HepG2 (cell line): ENCODE measurements at regions not wholly inside any gene's neighbourhood (a gene's known extent, or its start where the extent isn't known, plus 50 kb on each side); places are given as distances from the start of the nearest gene placed in this dataset.
A peak's percentile ranks its signal among the peaks of the same experiment; 100 is the strongest.

Source experiments
- ATAC-seq: fragments of 200-7000 bp; cut with Tn5 transposase; 3 replicates; pipeline ENCODE4 v1.9.1; 2020; ENCODE audit warnings: mild to moderate bottlenecking, moderate library complexity
- BruUV-seq: library from RNA; stranded (reverse); fragments of 400-500 nt; replicated peaks from 2 replicates; lab custom pipeline; 2021; lab: Mats Ljungman, UMichigan
- CTCF ChIA-PET: fragments of 300-600 bp; formaldehyde crosslinking; extraction: SDS; loops from one replicate; lab custom pipeline; 2021; ENCODE audit warnings: low total read pairs, inconsistent platforms, low intra/inter-chr PET ratio; lab: Yijun Ruan, JAX
- POLR2A ChIA-PET: fragments of 350-600 bp; sonication (Branson Sonifier 250); formaldehyde crosslinking; loops from one replicate; lab custom pipeline; 2020; ENCODE audit warnings: antibody characterized with exemption, inconsistent platforms; lab: Yijun Ruan, JAX
- DNase-seq: peaks from one replicate; pipeline ENCODE4 v3.0.0-alpha.2; 2015; ENCODE audit warnings: low spot score
- FAIRE-seq: peaks from 3 replicates; lab custom pipeline; 2011; peaks lifted over from hg19 to GRCh38; lab: Jason Lieb, UNC
- H2AFZ ChIP-seq: one replicate; pipeline ENCODE4 v1.6.1; 2011; ENCODE audit warnings: low read length, inconsistent platforms
- H3K27ac ChIP-seq: fragments of 300-600 bp; 3 replicates; pipeline ENCODE4 v1.8.0; 2011; ENCODE audit warnings: mixed run types, mild to moderate bottlenecking, mixed read lengths, low read length, inconsistent platforms; ENCODE audit not compliant: insufficient read depth; ENCODE audit errors: extremely low read length
- H3K27me3 ChIP-seq, 2 experiments: fragments of 200-600 bp in 1 of 2; 2 replicates in 1 of 2; 3 replicates in 1 of 2; pipeline versions ENCODE4 v1.6.0 to v1.8.0; 2011; ENCODE audit warnings: low read length in 2 of 2, mild to moderate bottlenecking in 2 of 2, moderate library complexity in 2 of 2, inconsistent platforms in 1 of 2; ENCODE audit not compliant: insufficient read depth in 2 of 2, control insufficient read depth in 1 of 2
- H3K36me3 ChIP-seq, 2 experiments: fragments of 200-600 bp in 1 of 2; replicated peaks in 1 of 2; 2 replicates in 1 of 2; 3 replicates in 1 of 2; pipeline versions ENCODE4 v1.5.1 to v1.8.0; 2011; ENCODE audit warnings: low read length in 2 of 2, inconsistent platforms in 1 of 2; ENCODE audit not compliant: insufficient read depth in 2 of 2, control insufficient read depth in 1 of 2
- H3K4me1 ChIP-seq: 2 replicates; pipeline ENCODE4 v1.5.1; 2012; ENCODE audit warnings: low read length, inconsistent platforms; ENCODE audit not compliant: insufficient read depth
- H3K4me2 ChIP-seq: 2 replicates; pipeline ENCODE4 v1.6.0; 2011; ENCODE audit warnings: low read depth, low read length, inconsistent platforms
- H3K4me3 ChIP-seq, 3 experiments: fragments of 200-600 bp in 1 of 3; sonication (generic), shearing (Covaris generic) in 1 of 3; replicated peaks in 1 of 3; 2 replicates each; pipeline ENCODE4 v1.5.1; 2011 to 2016; ENCODE audit warnings: low read length in 3 of 3, inconsistent platforms in 2 of 3, low read depth in 2 of 3, mild to moderate bottlenecking in 2 of 3, control low read depth in 1 of 3, mixed read lengths in 1 of 3; ENCODE audit not compliant: insufficient read depth in 1 of 3
- H3K79me2 ChIP-seq: one replicate; pipeline ENCODE4 v1.6.1; 2011; ENCODE audit warnings: low read length, inconsistent platforms; ENCODE audit not compliant: insufficient read depth
- H3K9ac ChIP-seq: 2 replicates; pipeline ENCODE4 v1.6.0; 2011; ENCODE audit warnings: mild to moderate bottlenecking, low read depth, low read length, inconsistent platforms; ENCODE audit not compliant: insufficient read depth
- H3K9me3 ChIP-seq: 2 replicates; pipeline ENCODE4 v1.5.1; 2012; ENCODE audit warnings: mild to moderate bottlenecking, low read length
- H4K20me1 ChIP-seq: 2 replicates; pipeline ENCODE4 v1.6.0; 2011; ENCODE audit warnings: inconsistent platforms, mild to moderate bottlenecking, low read length, moderate library complexity; ENCODE audit not compliant: insufficient read depth
- ATM ChIP-seq: fragments of 450-650 bp; IDR thresholded peaks from 2 replicates; pipeline ENCODE4 v1.7.1; 2017; ENCODE audit warnings: mild to moderate bottlenecking, borderline replicate concordance
- FOXK2 ChIP-seq: fragments of 450-650 bp; IDR thresholded peaks from 2 replicates; pipeline ENCODE4 v1.6.1; 2016
- FOXO1 ChIP-seq: sonication (generic); formaldehyde crosslinking; IDR thresholded peaks from 2 replicates; pipeline ENCODE4 v1.4.0; 2020; ENCODE audit warnings: missing genetic modification reagents
- ZC3H13 ChIP-seq: sonication (generic); formaldehyde crosslinking; IDR thresholded peaks from 2 replicates; pipeline ENCODE4 v1.8.1; 2023; ENCODE audit warnings: mild to moderate bottlenecking, missing genetic modification reagents, moderate library complexity
- ZEB1 ChIP-seq: IDR thresholded peaks from 2 replicates; pipeline ENCODE4 v1.6.1; 2012; ENCODE audit warnings: mild to moderate bottlenecking, low read depth, inconsistent platforms; ENCODE audit not compliant: insufficient replicate concordance
- WGBS: methylation state at CpG from one replicate; pipeline ENCODE4 v1.1.6; 2017; ENCODE audit warnings: low lambda C conversion rate; 5-methylcytosine and 5-hydroxymethylcytosine counted together
- in situ Hi-C: cut with HindIII; loops from 2 replicates; pipeline ENCODE4 v1.10.0; 2017; ENCODE audit warnings: low pct_unique_long_range_greater_than_20kb; ENCODE audit not compliant: extremely low pct_ligation_motif_present
- intact Hi-C: fragments of 100-400 bp; cut with micrococcal nuclease; formaldehyde crosslinking; loops from one replicate; pipeline ENCODE4 v1.10.0; 2022; ENCODE audit not compliant: unreplicated experiment
- TF ChIP-seq, protein P1 (sequence below): sonication (generic); formaldehyde crosslinking; IDR thresholded peaks from 2 replicates; pipeline ENCODE4 v1.5.0; 2020; ENCODE audit warnings: missing genetic modification reagents
- TF ChIP-seq, protein P2 (sequence below), 2 experiments: sonication (generic) in 1 of 2; formaldehyde crosslinking in 1 of 2; IDR thresholded peaks; 2 replicates each; pipeline versions ENCODE4 v1.4.0 to v1.6.1; 2018 to 2020; ENCODE audit warnings: missing genetic modification reagents in 2 of 2, borderline replicate concordance in 1 of 2, low read depth in 1 of 2, mild to moderate bottlenecking in 1 of 2, missing biosample characterization in 1 of 2

DNA sequence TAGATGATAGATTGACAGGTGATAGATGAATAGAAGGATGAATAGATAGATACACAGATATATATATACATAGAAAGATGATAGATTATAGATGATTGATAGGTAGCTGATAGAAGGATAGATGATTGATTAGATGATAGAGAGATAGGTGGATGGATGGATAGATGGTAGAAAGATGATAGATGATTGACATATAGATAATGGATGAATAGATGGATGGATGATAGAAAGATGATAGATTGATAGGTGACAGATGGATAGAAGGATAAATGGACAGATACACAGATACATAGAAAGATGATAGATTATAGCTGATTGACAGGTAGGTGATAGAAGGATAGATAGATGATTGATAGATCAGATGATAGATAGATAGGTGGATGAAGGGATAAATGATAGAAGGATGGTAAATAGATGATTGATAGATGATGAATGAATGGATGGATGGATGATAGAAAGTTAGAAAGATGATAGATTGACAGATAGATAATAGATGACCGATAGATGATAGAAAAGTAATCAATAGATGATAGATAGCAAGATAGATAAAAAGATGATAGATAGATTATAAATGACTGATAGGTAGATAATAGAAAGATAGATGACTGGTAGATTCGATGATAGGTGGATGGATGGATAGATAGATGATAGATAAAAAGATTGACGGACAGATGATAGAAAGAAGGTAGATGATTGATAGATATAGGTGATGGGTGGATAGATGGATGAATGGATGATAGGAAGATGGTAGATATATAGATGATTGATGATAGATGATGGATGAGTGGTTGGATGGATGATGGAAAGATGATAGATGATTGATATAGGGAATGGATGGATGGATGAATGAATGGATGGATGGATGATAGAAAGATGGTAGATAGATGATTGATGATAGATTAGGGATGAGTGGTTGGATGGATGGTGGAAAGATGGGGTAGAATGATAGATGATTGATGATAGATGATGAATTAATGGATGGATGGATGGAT is 80.4 kb downstream of the MICALL2 start:
- TF ChIP-seq ZC3H13 (CRISPR knock-in tag) (no peak), ATM (peak; percentile 45; the same call in 1 of the 2 replicates), FOXK2 (0 out of 2 replicates have a peak, but pooled peaks have one; percentile 25), ZEB1 (no peak), FOXO1 (CRISPR knock-in tag) (no peak)
- TF ChIP-seq, protein P1, sequence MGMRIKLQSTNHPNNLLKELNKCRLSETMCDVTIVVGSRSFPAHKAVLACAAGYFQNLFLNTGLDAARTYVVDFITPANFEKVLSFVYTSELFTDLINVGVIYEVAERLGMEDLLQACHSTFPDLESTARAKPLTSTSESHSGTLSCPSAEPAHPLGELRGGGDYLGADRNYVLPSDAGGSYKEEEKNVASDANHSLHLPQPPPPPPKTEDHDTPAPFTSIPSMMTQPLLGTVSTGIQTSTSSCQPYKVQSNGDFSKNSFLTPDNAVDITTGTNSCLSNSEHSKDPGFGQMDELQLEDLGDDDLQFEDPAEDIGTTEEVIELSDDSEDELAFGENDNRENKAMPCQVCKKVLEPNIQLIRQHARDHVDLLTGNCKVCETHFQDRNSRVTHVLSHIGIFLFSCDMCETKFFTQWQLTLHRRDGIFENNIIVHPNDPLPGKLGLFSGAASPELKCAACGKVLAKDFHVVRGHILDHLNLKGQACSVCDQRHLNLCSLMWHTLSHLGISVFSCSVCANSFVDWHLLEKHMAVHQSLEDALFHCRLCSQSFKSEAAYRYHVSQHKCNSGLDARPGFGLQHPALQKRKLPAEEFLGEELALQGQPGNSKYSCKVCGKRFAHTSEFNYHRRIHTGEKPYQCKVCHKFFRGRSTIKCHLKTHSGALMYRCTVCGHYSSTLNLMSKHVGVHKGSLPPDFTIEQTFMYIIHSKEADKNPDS (CRISPR knock-in tag): no peak
- TF ChIP-seq, protein P2, sequence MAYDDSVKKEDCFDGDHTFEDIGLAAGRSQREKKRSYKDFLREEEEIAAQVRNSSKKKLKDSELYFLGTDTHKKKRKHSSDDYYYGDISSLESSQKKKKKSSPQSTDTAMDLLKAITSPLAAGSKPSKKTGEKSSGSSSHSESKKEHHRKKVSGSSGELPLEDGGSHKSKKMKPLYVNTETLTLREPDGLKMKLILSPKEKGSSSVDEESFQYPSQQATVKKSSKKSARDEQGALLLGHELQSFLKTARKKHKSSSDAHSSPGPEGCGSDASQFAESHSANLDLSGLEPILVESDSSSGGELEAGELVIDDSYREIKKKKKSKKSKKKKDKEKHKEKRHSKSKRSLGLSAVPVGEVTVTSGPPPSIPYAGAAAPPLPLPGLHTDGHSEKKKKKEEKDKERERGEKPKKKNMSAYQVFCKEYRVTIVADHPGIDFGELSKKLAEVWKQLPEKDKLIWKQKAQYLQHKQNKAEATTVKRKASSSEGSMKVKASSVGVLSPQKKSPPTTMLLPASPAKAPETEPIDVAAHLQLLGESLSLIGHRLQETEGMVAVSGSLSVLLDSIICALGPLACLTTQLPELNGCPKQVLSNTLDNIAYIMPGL (CRISPR knock-in tag; IDR thresholded peaks at IDR 0.05; ENCODE audit: borderline replicate concordance in 1 of 2, low read depth in 1 of 2): no peak
- POLR2A ChIA-PET: no interaction called here
- Histone ChIP-seq H3K4me3 (no peak overlapping the region), H3K4me2 (no peak overlapping the region), H3K79me2 (no peaks in the 10 kb centered on the region), H3K27me3 (peaks cover 11 to 26% of the 10 kb centered on the region in 2 experiments; a peak in 4 of 5 replicates), H3K27ac (no peak overlapping the region), H3K9ac (no peak overlapping the region), H3K36me3 (no peaks in the 10 kb centered on the region), H3K9me3 (no peaks in the 10 kb centered on the region), H4K20me1 (no peaks in the 10 kb centered on the region), H3K4me1 (no peaks in the 10 kb centered on the region), H2AFZ (no peak overlapping the region)
- intact Hi-C loops (no loop called here), in situ Hi-C loops (no loop called here)
- FAIRE-seq (no peak), ATAC-seq (no peak), DNase-seq (no peak)
- CTCF ChIA-PET: no interaction called here
- WGBS: 45% methylated on average over 3 of the region's 3 CpGs
- BruUV-seq: no TSS peak
